GM23338 (cell line): ENCODE measurements at regions not wholly inside any gene's neighbourhood (a gene's known extent, or its start where the extent isn't known, plus 50 kb on each side); places are given as distances from the start of the nearest gene placed in this dataset.

ENCODE experiments used
- ATAC-seq: fragments of 200-7000 bp; cut with Tn5 transposase; 3 replicates; pipeline ENCODE4 v1.9.1; 2020
- DNase-seq: peaks from one replicate; pipeline ENCODE4 v3.0.0-alpha.2; 2015; ENCODE audit warnings: low spot score
- H2AFZ ChIP-seq: fragments of 200-600 bp; sonication (generic); 2 replicates; pipeline ENCODE4 v1.8.0; 2016; ENCODE audit warnings: antibody characterized with exemption, mild to moderate bottlenecking, moderate library complexity
- H3F3A ChIP-seq: fragments of 200-600 bp; sonication (generic); replicated peaks from 2 replicates; pipeline ENCODE4 v1.8.0; 2017; ENCODE audit warnings: antibody characterized with exemption, mixed run types, low read depth
- H3K27ac ChIP-seq: fragments of 200-600 bp; sonication (generic); 2 replicates; pipeline ENCODE4 v1.6.1; 2016; ENCODE audit warnings: low read depth
- H3K27me3 ChIP-seq: fragments of 200-600 bp; sonication (generic); 2 replicates; pipeline ENCODE4 v1.8.0; 2016; ENCODE audit warnings: mild to moderate bottlenecking, mixed run types, moderate library complexity; ENCODE audit not compliant: insufficient read depth
- H3K36me3 ChIP-seq: fragments of 200-600 bp; sonication (generic); 2 replicates; pipeline ENCODE4 v1.8.0; 2016; ENCODE audit warnings: mild to moderate bottlenecking; ENCODE audit not compliant: insufficient read depth
- H3K4me1 ChIP-seq: fragments of 200-600 bp; sonication (generic); 2 replicates; pipeline ENCODE4 v1.8.0; 2016; ENCODE audit warnings: mild to moderate bottlenecking, moderate library complexity; ENCODE audit not compliant: insufficient read depth
- H3K4me2 ChIP-seq: fragments of 200-600 bp; sonication (generic); 2 replicates; pipeline ENCODE4 v1.7.1; 2017; ENCODE audit warnings: mixed run types
- H3K4me3 ChIP-seq: fragments of 200-600 bp; sonication (generic); 2 replicates; pipeline ENCODE4 v1.6.1; 2016; ENCODE audit warnings: mixed run types
- H3K79me2 ChIP-seq: fragments of 200-600 bp; sonication (generic); replicated peaks from 2 replicates; pipeline ENCODE4 v1.8.0; 2017; ENCODE audit warnings: mild to moderate bottlenecking; ENCODE audit not compliant: insufficient read depth
- H3K9me2 ChIP-seq: fragments of 200-600 bp; sonication (generic); 2 replicates; pipeline ENCODE4 v1.8.0; 2017; ENCODE audit not compliant: insufficient read depth
- H4K20me1 ChIP-seq: fragments of 200-600 bp; sonication (generic); replicated peaks from 2 replicates; pipeline ENCODE4 v1.8.0; 2017; ENCODE audit warnings: mild to moderate bottlenecking; ENCODE audit not compliant: insufficient read depth
- H3K27ac Mint-ChIP-seq: 2 replicates; pipeline ENCODE4 v1.8.0; 2020; ENCODE audit warnings: inconsistent platforms, mild to moderate bottlenecking, moderate library complexity, mixed read lengths
- H3K27me3 Mint-ChIP-seq: 3 replicates; pipeline ENCODE4 v1.8.0; 2022; ENCODE audit warnings: low read depth, mild to moderate bottlenecking, moderate library complexity, mixed read lengths, inconsistent platforms; ENCODE audit not compliant: insufficient read depth, poor library complexity
- H3K36me3 Mint-ChIP-seq: 3 replicates; pipeline ENCODE4 v1.8.0; 2021; ENCODE audit warnings: low read depth, mild to moderate bottlenecking, inconsistent platforms, moderate library complexity, mixed read lengths
- H3K4me1 Mint-ChIP-seq: 3 replicates; pipeline ENCODE4 v1.8.0; 2020; ENCODE audit warnings: mild to moderate bottlenecking, inconsistent platforms, mixed read lengths
- H3K4me3 Mint-ChIP-seq: 3 replicates; pipeline ENCODE4 v1.8.0; 2021; ENCODE audit warnings: moderate library complexity, mild to moderate bottlenecking, inconsistent platforms, mixed read lengths
- H3K9me3 Mint-ChIP-seq: 3 replicates; pipeline ENCODE4 v1.8.0; 2020; ENCODE audit warnings: moderate library complexity, mild to moderate bottlenecking, inconsistent platforms, mixed read lengths
- CTCF ChIP-seq, 2 experiments: fragments of 200-600 bp in 1 of 2; sonication (generic) in 1 of 2; conservative IDR thresholded peaks; 2 replicates each; pipeline versions ENCODE4 v1.5.1 to v1.6.1; 2016 to 2017; ENCODE audit warnings: antibody characterized with exemption in 2 of 2, low read depth in 2 of 2, mild to moderate bottlenecking in 2 of 2, moderate library complexity in 1 of 2
- ETS1 ChIP-seq: IDR thresholded peaks from 2 replicates; pipeline ENCODE4 v1.6.1; 2016; ENCODE audit warnings: antibody characterized with exemption
- EZH2phosphoT487 ChIP-seq: fragments of 200-600 bp; sonication (generic); IDR thresholded peaks from one replicate; pipeline ENCODE4 v1.8.1; 2018; ENCODE audit warnings: antibody characterized with exemption; ENCODE audit not compliant: unreplicated experiment
- JUNB ChIP-seq: IDR thresholded peaks from one replicate; pipeline ENCODE4 v1.6.1; 2016; ENCODE audit warnings: antibody characterized with exemption; ENCODE audit not compliant: unreplicated experiment
- REST ChIP-seq: IDR thresholded peaks from one replicate; pipeline ENCODE4 v1.6.1; 2018; ENCODE audit warnings: antibody characterized with exemption; ENCODE audit not compliant: unreplicated experiment
- STAT1 ChIP-seq: IDR thresholded peaks from one replicate; pipeline ENCODE4 v1.6.1; 2016; ENCODE audit warnings: antibody characterized with exemption; ENCODE audit not compliant: unreplicated experiment
- ZNF114 ChIP-seq: fragments of 250-450 bp; sonication (Bioruptor Pico); IDR thresholded peaks from 2 replicates; pipeline ENCODE4 v1.5.0; 2020; ENCODE audit warnings: mild to moderate bottlenecking, moderate library complexity
- ZNF331 ChIP-seq: fragments of 250-450 bp; sonication (Bioruptor Pico); IDR thresholded peaks from 2 replicates; pipeline ENCODE4 v1.5.0; 2020; ENCODE audit warnings: low read depth, mild to moderate bottlenecking, moderate library complexity
- TF ChIP-seq, protein P1 (sequence below): fragments of 250-450 bp; sonication (Bioruptor Pico); IDR thresholded peaks from 2 replicates; pipeline ENCODE4 v1.5.0; 2020; ENCODE audit warnings: mild to moderate bottlenecking, moderate library complexity

DNA sequence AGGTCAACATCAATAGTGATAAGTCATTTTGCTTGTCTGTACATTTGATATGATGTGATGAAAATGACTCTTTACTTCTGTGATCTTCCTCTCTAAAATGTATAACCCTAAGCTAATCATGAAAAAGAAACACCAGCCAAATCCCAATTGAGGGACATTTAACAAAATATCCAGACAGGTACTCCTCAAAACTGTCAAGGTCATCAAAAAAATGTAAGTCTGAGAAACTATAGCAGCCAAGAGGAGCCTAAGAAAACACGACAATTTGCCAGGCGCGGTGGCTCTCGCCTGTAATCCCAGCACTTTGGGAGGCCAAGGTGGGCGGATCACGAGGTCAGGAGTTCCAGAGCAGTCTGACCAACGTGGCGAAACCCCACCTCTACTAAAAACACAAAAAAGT is 708.5 kb upstream of the ID4 start:
- Mint-ChIP-seq H3K36me3 (no peaks in the 10 kb centered on the region), H3K4me3 (no peak overlapping the region), H3K27ac (no peak overlapping the region), H3K4me1 (no peaks in the 10 kb centered on the region), H3K9me3 (no peaks in the 10 kb centered on the region; the same call in 2 of the 3 replicates), H3K27me3 (no peaks in the 10 kb centered on the region)
- no peaks in the 10 kb centered on the region for H3K79me2 ChIP-seq
- H3K4me2 ChIP-seq: no peak overlapping the region
- no peaks in the 10 kb centered on the region for H3K36me3 ChIP-seq
- no peak overlapping the region for H3K27ac ChIP-seq
- peaks cover 6% of the 10 kb centered on the region; the same call in 1 of the 2 replicates for H3K9me2 ChIP-seq
- ATAC-seq: no peak
- H3K27me3 ChIP-seq: no peaks in the 10 kb centered on the region
- H3K4me3 ChIP-seq: no peak overlapping the region
- no peaks in the 10 kb centered on the region for H4K20me1 ChIP-seq
- no peaks in the 10 kb centered on the region for H3F3A ChIP-seq
- no peak overlapping the region for H2AFZ ChIP-seq
- DNase-seq: no peak
- no peaks in the 10 kb centered on the region for H3K4me1 ChIP-seq
- no peak for TF ChIP-seq JUNB
- TF ChIP-seq REST: no peak
- TF ChIP-seq ZNF114 (CRISPR knock-in tag): no peak

- ATAC-seq (no peak), DNase-seq (no peak)
- Mint-ChIP-seq H3K27ac (no peak overlapping the region), H3K9me3 (no peaks in the 10 kb centered on the region), H3K27me3 (no peaks in the 10 kb centered on the region), H3K36me3 (no peaks in the 10 kb centered on the region), H3K4me3 (no peak overlapping the region), H3K4me1 (peaks cover 8% of the 10 kb centered on the region)
- H3K4me2 ChIP-seq: no peak overlapping the region
- no peaks in the 10 kb centered on the region for H3K36me3 ChIP-seq
- H3K79me2 ChIP-seq: no peaks in the 10 kb centered on the region
- no peak overlapping the region for H2AFZ ChIP-seq
- no peaks in the 10 kb centered on the region for H4K20me1 ChIP-seq
- H3K27ac ChIP-seq: no peak overlapping the region
- no peak overlapping the region for H3K4me3 ChIP-seq
- no peaks in the 10 kb centered on the region for H3K27me3 ChIP-seq
- H3F3A ChIP-seq: no peaks in the 10 kb centered on the region
- peaks cover 5% of the 10 kb centered on the region; the same call in 1 of the 2 replicates for H3K4me1 ChIP-seq
- H3K9me2 ChIP-seq: peaks cover 5% of the 10 kb centered on the region; the same call in 1 of the 2 replicates
- TF ChIP-seq STAT1 (no peak), ETS1 (no peak), EZH2phosphoT487 (no peak), ZNF331 (CRISPR knock-in tag) (no peak), CTCF (conservative IDR thresholded peaks at IDR 0.05; ENCODE audit: low read depth in 2 of 2) (no peak), ZNF114 (CRISPR knock-in tag) (no peak), JUNB (no peak)
- TF ChIP-seq, protein P1, sequence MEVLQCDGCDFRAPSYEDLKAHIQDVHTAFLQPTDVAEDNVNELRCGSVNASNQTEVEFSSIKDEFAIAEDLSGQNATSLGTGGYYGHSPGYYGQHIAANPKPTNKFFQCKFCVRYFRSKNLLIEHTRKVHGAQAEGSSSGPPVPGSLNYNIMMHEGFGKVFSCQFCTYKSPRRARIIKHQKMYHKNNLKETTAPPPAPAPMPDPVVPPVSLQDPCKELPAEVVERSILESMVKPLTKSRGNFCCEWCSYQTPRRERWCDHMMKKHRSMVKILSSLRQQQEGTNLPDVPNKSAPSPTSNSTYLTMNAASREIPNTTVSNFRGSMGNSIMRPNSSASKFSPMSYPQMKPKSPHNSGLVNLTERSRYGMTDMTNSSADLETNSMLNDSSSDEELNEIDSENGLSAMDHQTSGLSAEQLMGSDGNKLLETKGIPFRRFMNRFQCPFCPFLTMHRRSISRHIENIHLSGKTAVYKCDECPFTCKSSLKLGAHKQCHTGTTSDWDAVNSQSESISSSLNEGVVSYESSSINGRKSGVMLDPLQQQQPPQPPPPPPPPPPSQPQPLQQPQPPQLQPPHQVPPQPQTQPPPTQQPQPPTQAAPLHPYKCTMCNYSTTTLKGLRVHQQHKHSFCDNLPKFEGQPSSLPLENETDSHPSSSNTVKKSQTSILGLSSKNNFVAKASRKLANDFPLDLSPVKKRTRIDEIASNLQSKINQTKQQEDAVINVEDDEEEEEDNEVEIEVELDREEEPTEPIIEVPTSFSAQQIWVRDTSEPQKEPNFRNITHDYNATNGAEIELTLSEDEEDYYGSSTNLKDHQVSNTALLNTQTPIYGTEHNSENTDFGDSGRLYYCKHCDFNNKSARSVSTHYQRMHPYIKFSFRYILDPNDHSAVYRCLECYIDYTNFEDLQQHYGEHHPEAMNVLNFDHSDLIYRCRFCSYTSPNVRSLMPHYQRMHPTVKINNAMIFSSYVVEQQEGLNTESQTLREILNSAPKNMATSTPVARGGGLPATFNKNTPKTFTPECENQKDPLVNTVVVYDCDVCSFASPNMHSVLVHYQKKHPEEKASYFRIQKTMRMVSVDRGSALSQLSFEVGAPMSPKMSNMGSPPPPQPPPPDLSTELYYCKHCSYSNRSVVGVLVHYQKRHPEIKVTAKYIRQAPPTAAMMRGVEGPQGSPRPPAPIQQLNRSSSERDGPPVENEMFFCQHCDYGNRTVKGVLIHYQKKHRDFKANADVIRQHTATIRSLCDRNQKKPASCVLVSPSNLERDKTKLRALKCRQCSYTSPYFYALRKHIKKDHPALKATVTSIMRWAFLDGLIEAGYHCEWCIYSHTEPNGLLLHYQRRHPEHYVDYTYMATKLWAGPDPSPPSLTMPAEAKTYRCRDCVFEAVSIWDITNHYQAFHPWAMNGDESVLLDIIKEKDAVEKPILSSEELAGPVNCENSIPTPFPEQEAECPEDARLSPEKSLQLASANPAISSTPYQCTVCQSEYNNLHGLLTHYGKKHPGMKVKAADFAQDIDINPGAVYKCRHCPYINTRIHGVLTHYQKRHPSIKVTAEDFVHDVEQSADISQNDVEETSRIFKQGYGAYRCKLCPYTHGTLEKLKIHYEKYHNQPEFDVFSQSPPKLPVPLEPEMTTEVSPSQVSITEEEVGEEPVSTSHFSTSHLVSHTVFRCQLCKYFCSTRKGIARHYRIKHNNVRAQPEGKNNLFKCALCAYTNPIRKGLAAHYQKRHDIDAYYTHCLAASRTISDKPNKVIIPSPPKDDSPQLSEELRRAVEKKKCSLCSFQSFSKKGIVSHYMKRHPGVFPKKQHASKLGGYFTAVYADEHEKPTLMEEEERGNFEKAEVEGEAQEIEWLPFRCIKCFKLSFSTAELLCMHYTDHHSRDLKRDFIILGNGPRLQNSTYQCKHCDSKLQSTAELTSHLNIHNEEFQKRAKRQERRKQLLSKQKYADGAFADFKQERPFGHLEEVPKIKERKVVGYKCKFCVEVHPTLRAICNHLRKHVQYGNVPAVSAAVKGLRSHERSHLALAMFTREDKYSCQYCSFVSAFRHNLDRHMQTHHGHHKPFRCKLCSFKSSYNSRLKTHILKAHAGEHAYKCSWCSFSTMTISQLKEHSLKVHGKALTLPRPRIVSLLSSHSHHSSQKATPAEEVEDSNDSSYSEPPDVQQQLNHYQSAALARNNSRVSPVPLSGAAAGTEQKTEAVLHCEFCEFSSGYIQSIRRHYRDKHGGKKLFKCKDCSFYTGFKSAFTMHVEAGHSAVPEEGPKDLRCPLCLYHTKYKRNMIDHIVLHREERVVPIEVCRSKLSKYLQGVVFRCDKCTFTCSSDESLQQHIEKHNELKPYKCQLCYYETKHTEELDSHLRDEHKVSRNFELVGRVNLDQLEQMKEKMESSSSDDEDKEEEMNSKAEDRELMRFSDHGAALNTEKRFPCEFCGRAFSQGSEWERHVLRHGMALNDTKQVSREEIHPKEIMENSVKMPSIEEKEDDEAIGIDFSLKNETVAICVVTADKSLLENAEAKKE: no peak
Measured at GRCh38 chr6:19135706-19136105, 701.5 kb upstream of the ID4 start.
